GM21528 (cell line): ENCODE measurements at regions not wholly inside any gene's neighbourhood (a gene's known extent, or its start where the extent isn't known, plus 50 kb on each side); places are given as distances from the start of the nearest gene placed in this dataset.

Experiments
- ATAC-seq: cut with Tn5 transposase; IDR thresholded peaks from one replicate; pipeline ENCODE4 v1.9.1; 2021; ENCODE audit warnings: mild to moderate bottlenecking, moderate library complexity; ENCODE audit not compliant: unreplicated experiment, low FRiP score

DNA sequence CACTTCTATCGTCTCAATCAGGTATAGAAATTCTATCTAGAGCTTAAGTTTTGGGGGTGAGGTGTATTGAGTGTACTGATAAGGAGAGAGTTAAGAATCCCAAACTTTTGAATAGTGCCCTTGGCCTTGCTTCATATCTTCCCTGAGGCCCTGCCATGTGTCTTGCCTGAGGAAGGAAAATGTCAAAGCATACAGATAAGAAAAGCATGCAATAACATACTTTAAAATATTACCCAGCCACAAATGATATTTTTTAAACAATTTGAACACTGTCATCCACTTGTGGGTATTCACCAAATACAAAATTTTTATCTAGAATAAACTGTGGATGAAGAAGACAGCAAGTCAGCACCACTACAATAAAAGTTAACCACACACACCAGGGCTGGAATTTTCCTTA lies 631.0 kb upstream of the ALCAM start:
- no peak for ATAC-seq

DNA sequence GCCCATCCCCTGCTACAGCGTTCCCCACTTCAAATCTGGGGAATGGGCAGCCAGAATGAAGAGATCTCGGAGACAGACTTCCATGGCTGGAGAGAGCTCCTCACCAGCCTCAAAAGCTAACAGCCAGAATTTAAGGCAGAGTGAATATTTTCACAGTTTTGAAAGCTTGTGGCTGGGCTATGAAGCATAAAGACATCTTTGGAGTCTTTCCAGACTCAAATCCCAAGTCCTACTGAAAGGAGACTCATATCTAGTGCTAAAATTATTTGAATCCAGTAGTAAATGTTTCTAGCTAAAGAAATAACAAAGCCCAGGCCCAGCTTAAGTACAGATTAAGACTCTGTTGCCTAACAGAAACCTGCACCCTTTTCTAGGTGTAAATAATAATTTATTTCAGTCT lies 628.4 kb upstream of the ALCAM start:
- no peak for ATAC-seq

DNA sequence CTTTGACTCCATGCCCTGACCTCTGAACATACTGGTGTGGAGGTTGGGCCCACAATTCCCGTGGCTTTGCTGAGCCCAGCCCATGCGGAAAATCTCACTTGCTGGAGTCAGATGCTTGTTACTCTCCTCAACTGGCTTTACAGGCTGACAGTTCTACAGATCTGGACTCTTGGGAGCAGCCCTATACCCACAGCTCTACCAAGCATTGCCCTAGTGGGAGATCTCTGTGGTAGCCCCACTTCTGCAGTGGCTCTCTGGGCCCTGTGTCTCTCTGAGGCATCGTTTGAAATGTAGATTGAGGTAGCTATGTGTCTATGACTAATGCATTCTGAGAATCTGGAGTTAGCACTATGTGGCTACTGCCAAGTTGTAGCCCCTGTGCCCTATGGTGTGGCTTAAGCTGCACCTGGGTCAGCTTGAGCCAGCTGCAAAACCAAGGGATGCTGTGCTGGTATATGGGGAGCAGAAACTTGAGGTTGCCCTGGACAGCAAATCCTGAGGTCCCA lies 625.8 kb upstream of the ALCAM start:
- ATAC-seq, result no peak

DNA sequence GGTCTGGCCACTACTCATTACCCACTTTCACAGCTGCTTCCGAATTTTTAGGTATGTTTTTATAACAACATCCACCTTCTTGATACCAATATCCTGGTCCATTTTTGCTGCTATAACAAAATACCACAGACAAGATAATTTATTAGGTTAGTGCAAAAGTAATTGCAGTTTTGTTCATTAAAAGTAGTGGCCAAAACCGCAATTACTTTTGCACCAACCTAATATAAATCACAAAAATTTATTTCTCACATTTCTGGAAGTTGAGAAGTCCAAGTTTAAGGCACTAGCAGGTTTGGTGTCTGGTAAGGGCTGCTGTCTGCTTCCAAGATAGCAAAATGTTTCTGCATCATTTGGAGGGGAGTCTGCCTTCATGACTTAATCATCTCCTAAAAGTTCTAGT lies 624.7 kb upstream of the ALCAM start:
- ATAC-seq, result no peak

DNA sequence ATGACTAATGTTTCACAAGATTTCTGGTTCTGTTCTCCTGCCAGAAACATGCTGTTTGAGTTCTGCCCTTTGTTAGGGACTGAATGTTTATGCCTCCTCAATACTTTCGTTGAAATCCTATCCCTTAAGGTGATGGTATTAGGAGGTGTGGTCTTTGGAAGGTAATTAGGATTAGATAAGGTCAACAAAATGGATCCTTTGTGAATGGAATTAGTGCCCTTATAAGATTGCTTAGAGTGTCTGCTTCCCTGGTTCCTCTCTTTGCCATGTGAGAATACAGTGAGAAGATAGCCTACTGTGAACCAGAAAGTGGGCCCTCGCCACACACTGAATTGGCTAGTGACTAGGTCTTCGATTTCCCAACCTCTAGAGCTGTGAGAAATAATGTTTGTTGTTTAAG lies 621.4 kb upstream of the ALCAM start:
- ATAC-seq, result no peak

DNA sequence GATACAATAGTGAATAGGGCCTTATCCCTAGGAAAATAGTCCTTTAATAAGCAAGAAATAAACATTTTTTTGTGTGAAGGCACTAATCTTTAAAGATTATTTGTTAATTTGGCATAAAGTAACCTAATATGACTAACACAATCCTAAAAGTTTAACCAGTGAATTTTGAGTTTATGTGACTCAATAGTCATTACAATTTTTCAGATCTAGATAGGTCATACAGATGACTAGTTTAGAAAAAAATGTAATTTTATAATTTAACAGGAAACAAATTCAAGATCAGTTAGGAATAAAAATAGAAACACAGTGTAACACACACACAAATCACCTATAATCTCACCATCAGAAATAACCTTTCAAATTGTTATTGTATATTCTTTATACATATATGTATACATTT lies 620.7 kb upstream of the ALCAM start:
- no peak for ATAC-seq

DNA sequence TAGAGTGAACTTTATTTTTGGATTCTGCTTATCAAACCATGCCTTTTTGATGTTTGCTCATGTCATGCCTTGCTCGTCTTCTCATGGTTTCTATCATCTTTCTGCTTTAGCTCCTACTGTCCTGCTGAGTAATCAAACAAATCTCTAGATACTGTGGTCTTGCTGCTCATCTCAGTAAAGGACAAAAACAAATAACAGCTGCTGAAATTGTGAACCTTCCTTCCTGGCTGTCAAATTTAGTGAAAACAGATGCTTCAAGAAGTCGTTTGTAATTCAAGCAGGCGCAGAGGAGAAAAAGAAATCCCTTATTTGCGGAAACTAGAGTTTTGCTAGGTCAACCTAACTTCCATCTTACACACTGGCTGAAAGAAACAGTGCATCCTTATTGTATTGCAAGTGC lies 616.1 kb upstream of the ALCAM start:
- no peak for ATAC-seq

DNA sequence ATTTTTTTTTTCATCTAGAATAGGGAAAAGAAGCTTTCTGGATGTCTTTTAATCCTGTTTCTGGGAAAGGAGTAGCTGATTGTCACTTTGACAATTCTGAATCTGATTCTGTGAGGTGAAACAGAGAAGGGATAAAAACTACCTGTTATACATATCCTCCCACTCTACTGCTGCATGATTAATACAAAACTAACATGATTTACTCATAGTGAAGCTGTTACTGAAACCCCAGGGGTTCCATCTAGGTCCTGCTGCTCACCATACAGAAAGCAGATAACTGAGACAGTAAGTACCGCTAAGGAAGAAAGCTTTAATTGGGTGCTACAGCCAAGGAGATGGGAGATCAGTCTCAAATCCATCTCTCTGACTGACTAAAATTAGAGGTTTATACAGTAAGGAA lies 610.9 kb upstream of the ALCAM start:
- no peak for ATAC-seq

DNA sequence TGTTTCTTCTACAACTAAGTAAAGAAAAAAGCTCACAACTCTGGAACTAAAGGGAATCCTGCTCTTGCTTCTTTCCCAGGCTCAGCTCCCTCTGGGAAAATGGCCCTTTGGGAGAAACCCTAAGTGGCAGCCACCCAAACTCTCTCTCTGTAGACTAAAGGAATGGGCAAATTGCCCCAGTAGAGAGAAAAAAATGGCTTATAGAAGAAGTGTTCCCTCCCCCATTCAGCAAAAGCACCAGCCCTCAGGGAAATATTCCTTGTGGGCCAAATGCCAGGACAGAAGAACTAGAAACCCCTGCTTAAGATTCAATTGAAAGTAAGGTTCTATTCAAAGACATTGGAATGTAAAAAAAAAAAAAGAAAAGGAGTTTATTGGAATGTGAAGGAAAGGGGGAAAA lies 603.7 kb upstream of the ALCAM start:
- no peak for ATAC-seq

DNA sequence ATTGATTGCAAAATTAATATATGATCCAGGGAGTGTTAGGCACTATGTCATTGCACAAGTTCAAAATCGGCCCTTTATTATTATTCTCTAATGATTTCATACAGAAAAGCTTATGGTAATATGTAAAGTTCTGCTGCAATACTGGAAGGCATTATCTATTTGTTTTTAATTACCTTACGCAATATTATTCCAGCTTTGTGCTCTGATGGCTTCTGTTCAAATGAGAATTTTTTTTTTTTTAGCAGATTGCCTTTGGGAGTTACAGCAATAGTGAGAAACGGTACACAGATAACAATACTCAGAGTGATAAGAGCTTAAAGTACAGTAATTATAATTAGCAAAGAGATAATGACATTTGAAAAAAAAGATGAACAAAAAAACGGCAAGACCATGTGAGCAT lies 602.2 kb upstream of the ALCAM start:
- ATAC-seq, result no peak

DNA sequence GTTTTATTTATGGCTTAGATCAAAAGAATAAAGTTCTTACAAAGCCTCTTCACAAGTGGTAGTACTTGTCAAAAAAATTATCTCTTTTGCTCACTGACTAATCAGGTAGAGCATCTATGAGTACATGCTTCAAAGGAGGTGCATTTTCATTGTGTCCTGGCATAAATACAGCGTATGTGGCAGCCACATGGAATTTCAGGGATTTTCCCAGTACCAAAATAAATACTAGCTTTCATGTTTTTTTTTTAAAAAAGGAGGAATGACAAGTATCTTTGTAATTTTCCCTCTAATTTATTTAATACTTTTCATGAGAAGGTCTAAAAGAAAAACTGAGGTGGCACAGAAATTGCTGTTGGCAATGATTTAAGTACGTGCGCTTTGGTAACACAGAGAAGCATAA lies 597.8 kb upstream of the ALCAM start:
- no peak for ATAC-seq

DNA sequence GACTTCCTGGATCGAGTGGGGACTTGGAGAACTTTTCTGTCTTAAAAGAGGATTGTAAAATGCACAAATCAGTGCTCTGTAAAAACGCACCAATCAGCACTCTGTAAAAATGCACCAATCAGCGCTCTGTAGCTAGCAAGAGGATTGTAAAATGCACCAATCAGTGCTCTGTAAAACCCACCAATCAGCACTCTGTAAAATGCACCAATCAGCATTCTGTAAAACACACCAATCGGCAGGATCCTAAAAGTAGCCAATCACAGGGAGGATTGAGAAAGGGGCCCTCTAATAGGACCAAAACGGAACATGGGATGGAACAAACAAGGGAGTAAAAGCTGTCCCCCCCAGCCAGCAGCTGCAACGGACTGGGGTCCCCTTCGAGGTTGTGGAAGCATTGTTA lies 587.4 kb upstream of the ALCAM start:
- no peak for ATAC-seq

DNA sequence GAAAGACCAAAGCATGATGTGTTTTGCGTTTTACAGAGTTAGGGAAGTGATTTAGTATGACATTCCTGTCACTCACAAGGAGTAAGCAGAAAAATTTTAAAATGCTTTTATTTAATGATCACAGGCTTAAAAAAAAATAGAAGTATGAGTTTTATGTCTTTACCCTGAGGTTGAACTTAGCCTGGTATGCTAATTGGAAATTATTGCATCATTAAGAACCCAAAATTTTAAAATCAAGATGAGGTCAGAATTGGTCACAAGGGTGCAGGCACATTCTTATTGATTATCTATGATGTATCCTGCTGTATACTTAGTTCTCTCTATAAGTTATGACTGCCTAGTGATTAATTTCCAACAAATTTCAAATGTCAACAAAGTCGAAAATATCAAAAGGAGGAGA lies 585.6 kb upstream of the ALCAM start:
- no peak for ATAC-seq

DNA sequence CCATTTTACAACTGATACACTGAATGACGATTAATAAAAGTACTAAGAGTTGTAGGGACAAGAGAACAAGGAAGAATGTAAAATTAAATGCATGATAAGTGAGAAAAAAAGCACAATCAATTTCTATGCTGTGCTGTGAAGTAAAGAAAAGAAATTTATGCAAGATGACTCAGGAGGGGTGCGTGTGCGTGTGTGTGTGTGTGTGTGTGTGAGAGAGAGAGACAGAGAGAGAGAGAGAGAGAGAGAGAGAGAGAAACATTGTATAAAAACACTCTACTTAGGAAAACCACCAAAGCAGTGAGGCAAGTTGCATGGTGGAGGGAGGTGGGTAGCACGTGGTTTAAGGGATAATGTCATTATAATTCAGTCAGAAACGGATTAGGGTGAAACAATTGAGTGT lies 580.8 kb upstream of the ALCAM start:
- ATAC-seq, result no peak

DNA sequence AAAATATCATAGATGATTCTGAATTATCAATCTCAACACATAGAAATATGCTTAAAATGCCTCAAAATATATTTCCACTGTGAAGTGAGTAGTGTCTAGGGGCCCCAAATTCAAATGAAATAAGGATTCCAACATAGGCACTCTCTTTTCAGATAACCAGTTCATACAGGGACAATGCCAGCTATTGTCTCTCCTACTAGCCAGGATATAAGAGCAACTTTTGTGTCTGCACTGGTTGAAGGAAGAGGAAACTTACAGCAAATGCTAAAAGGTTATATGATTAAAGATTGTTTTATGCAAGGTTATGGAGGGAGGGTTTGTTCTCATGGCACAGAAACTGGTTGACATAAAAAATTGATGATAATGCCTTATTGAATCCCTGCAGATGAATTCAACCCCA lies 579.4 kb upstream of the ALCAM start:
- no peak for ATAC-seq

DNA sequence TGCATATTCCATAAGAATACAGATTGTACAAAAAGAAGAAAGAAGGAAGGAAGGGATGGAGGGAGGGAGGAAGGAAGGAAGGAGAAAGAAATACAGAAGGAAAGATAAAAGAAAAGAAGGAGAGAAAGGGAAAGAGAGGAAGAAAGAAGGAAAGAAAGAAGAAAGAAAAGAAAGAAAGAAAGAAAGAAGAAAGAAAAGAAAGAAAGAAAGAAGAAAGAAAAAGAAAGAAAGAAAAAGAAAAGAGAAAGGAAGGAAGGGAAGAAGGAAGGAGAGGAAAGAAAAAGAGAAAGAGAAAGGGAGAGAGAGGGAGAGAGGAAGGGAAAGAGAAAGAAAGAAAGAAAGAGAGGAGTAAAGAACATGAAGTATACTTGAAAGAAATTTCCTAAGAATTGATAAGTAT lies 577.9 kb upstream of the ALCAM start:
- no peak for ATAC-seq

DNA sequence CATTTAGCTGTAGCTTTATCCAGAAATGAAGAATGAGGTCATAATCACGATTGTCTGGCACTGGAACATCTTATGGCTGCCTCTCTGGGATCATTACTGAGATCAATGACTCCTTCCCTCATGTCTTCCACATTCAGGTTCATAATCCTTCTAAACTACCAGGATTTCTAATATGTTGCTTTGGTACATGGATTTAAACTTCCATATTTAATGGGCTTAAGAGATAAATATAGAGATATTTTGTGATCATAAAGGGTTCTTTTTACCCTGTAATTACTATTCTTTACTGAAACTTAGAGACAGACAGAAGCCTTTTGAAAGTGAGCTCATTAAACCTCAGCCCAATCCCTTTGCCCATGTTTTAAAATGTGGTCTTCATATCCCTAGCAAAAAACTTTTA lies 575.4 kb upstream of the ALCAM start:
- ATAC-seq, result no peak

DNA sequence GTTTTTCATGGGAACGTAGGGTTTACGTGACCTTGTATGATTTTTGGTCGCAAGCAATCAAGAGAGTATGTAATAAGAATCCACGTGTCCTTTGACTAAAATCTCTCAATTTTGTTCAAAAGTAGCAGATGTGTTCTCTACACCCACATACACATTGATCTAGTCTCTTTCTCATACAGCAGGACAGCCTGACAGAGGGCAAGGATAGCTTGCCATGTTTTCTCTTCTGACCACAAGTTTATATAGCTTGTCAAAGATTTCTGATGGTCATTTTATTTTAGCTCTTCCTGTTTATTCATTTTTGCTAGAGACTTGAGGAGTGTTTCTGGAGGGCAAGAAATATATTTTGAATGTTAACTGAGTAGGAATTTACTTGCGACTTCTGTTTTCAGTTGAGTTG lies 570.2 kb upstream of the ALCAM start:
- no peak for ATAC-seq

DNA sequence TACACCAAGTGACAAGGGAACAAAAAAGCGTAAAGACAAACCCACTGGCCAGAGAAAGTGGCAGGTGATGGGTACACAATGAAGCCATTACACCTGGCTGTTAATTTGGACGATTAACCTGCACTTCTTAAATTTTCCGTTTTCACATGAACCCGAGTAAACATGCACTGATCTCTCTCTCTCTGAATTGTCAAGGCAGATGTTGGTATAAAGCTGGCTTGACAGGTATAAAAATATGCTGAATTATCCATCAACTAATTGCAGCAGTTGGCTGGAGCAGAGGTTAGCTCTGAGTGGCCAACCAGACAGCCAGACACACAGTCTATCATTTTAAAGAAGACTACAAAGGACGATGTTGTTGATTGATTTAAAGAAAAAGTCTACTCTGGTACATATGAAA lies 561.7 kb upstream of the ALCAM start:
- no peak for ATAC-seq

DNA sequence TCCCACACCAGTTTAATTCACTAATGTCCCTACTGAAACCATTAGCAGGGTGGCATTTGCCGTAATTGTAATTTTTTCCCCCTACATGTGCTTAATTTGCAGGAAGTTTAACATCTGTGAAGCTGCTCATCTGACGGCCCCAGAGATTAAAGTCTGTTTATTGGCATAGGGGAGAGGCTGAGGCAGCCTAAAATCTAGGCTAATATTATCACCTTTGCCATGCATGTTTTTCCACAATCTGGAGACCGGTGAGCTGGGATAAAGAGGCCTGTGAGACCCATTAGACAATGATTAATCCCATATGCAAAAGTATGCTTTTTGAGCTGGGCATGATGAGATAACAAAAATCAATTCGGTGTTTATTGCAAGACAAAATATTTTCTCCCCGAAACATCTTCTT lies 561.2 kb upstream of the ALCAM start:
- ATAC-seq, result no peak

DNA sequence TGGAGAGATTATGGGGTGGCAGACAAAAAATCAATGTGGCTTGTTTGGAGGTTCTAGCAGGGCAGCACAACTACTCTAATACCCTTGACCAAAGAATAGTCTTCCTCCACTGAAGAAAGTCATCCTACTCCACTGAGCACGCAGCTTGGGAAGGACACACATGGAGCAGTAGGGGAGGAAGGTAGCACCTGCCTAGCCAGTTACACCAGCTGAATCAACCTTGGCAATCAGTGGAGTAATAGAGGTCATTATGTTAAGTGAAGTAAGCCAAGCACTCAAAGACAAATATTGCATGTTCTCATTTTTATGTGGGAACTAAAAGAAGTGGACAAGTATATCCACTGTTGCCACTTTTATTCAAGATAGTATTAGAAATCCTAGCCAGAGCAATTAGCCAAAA lies 555.8 kb upstream of the ALCAM start:
- ATAC-seq, result no peak

DNA sequence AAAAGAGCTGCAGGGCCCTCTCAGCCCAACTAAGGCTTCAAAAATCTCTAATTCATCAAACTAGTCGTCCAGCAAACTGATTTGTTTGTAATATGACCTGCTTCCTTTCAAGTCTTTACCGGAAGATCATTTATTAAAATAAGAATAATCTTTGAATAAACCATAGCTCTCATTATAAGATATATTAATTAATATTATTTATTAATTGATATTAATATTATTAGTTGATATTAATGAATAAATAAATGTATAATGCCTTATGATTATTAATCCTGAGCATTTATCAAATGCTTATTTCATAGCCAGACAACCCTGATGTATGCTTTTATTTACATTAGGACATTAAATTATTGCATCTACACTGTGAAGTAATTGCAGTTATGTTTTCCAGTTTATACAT lies 550.7 kb upstream of the ALCAM start:
- no peak for ATAC-seq

DNA sequence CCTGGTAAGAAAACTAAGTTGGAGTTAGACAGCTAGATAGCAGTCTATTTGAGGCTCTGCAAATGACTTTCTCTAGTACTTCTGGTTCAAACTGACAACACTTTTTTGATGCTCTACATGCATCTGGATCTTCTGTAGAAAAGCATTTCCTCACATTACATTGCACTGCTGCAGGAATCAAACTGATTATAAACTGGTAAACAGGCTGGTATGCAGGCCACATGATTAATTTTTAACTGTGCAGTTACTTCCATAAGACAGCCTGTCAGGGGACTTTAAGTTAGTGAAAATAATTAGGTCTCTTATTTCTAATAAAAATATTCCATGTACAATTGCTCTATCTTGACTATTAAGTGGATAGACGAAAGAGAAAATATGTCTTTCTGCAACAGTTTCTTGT lies 550.0 kb upstream of the ALCAM start:
- no peak for ATAC-seq

DNA sequence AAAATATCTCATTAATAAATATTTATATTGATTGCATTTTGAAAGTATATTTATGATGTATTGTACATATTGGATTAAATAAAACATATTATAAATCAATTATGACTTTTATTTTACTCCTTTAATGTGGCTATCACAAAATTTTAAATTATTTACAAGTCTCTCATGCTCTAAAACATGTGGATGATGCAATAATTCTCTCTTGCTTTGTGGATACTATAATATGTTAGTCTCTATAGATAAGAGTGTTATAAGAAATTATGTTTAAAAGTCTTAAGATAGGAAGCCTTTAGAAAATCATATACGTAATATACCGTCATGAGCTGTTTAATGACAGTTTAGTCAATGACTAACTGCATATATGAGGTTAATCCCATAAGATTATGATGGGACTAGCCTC lies 547.4 kb upstream of the ALCAM start:
- no peak for ATAC-seq
